CD8-positive, alpha-beta memory T cell (primary cell): ENCODE measurements at regions not wholly inside any gene's neighbourhood (a gene's known extent, or its start where the extent isn't known, plus 50 kb on each side); places are given as distances from the start of the nearest gene placed in this dataset.

ENCODE experiments used
- CTCF ChIA-PET: fragments of 350-600 bp; sonication (Branson Sonifier 250); formaldehyde crosslinking; loops from one replicate; lab custom pipeline; 2021; ENCODE audit warnings: antibody characterized with exemption; lab: Charles Lee
- POLR2A ChIA-PET: fragments of 350-600 bp; sonication (Branson Sonifier 250); formaldehyde crosslinking; loops from one replicate; lab custom pipeline; 2021; ENCODE audit warnings: antibody characterized with exemption; lab: Charles Lee
- DNase-seq, 5 donors: peaks; one replicate each; pipeline versions ENCODE4 v3.0.0 to v3.0.0-alpha.2; 2020 to 2022; ENCODE audit warnings: mixed read lengths in 1 of 5
- H3K27ac ChIP-seq: one replicate; pipeline ENCODE4 v1.7.0; 2013; ENCODE audit warnings: low read depth, mild to moderate bottlenecking, low read length, moderate library complexity
- H3K27me3 ChIP-seq: 2 replicates; pipeline ENCODE4 v1.7.0; 2013; ENCODE audit warnings: low read length, mild to moderate bottlenecking; ENCODE audit not compliant: insufficient read depth, poor library complexity, severe bottlenecking
- H3K36me3 ChIP-seq: 2 replicates; pipeline ENCODE4 v1.7.0; 2013; ENCODE audit warnings: mild to moderate bottlenecking, low read length, moderate library complexity; ENCODE audit not compliant: insufficient read depth
- H3K4me1 ChIP-seq: 2 replicates; pipeline ENCODE4 v1.7.0; 2013; ENCODE audit warnings: mild to moderate bottlenecking, low read length, moderate library complexity; ENCODE audit not compliant: insufficient read depth
- H3K4me3 ChIP-seq: 2 replicates; pipeline ENCODE4 v1.7.0; 2013; ENCODE audit warnings: mild to moderate bottlenecking, low read length
- H3K9me3 ChIP-seq: 2 replicates; pipeline ENCODE4 v1.7.0; 2013; ENCODE audit warnings: mild to moderate bottlenecking, low read length
- H3K27ac Mint-ChIP-seq, 8 donors: one replicate each; pipeline ENCODE4 v1.8.0; 2020 to 2021; ENCODE audit warnings: mixed read lengths in 8 of 8, mild to moderate bottlenecking in 6 of 8, inconsistent platforms in 3 of 8, moderate library complexity in 3 of 8
- H3K27me3 Mint-ChIP-seq, 2 donors: one replicate each; pipeline ENCODE4 v1.8.0; 2020 to 2021; ENCODE audit warnings: mixed read lengths in 2 of 2, mild to moderate bottlenecking in 1 of 2, moderate library complexity in 1 of 2
- H3K36me3 Mint-ChIP-seq, 3 donors: one replicate each; pipeline ENCODE4 v1.8.0; 2020 to 2021; ENCODE audit warnings: mixed read lengths in 3 of 3, inconsistent platforms in 1 of 3, mild to moderate bottlenecking in 1 of 3
- H3K4me1 Mint-ChIP-seq, 3 donors: one replicate each; pipeline ENCODE4 v1.8.0; 2020 to 2021; ENCODE audit warnings: mixed read lengths in 3 of 3, inconsistent platforms in 1 of 3, mild to moderate bottlenecking in 1 of 3
- H3K4me3 Mint-ChIP-seq, 7 donors: one replicate each; pipeline ENCODE4 v1.8.0; 2020 to 2021; ENCODE audit warnings: mixed read lengths in 7 of 7, mild to moderate bottlenecking in 6 of 7, moderate library complexity in 4 of 7, inconsistent platforms in 2 of 7
- H3K9me3 Mint-ChIP-seq, 5 donors: one replicate each; pipeline ENCODE4 v1.8.0; 2020 to 2022; ENCODE audit warnings: mixed read lengths in 5 of 5, mild to moderate bottlenecking in 3 of 5, moderate library complexity in 2 of 5, inconsistent platforms in 1 of 5

DNA sequence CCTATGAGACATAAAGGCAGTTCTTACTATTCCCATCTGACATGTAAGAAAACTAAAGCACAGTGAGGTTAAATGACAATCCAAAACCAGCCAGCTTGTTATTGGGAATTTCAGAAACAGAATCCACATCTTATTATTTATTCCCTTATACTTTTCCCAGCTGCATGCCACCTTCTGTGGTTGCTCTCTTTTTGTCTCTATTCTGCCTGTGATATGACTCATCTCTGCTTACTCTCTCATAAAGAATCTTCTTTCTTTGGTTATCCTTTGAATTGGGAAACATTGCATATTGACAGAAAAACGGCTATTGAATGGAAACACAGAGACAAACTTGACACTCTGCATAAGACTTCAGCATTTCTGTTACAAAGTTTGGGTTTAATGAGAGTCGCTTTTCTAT, 183.2 kb downstream of the TLR4 start:
- Histone ChIP-seq H3K9me3 (no peaks in the 10 kb centered on the region), H3K36me3 (no peaks in the 10 kb centered on the region), H3K27me3 (no peaks in the 10 kb centered on the region), H3K4me1 (no peaks in the 10 kb centered on the region), H3K27ac (no peak overlapping the region), H3K4me3 (no peak overlapping the region)
- no peak overlapping the region for H3K4me3 Mint-ChIP-seq
- H3K9me3 Mint-ChIP-seq, result no peaks in the 10 kb centered on the region
- no peak overlapping the region for H3K27ac Mint-ChIP-seq
- CTCF ChIA-PET, result no interaction called here
- no peaks in the 10 kb centered on the region for H3K36me3 Mint-ChIP-seq
- no peaks in the 10 kb centered on the region for H3K4me1 Mint-ChIP-seq
- POLR2A ChIA-PET, result no interaction called here
- peaks cover 0 to 4% of the 10 kb centered on the region in 2 donors for H3K27me3 Mint-ChIP-seq
- no peak for DNase-seq

DNA sequence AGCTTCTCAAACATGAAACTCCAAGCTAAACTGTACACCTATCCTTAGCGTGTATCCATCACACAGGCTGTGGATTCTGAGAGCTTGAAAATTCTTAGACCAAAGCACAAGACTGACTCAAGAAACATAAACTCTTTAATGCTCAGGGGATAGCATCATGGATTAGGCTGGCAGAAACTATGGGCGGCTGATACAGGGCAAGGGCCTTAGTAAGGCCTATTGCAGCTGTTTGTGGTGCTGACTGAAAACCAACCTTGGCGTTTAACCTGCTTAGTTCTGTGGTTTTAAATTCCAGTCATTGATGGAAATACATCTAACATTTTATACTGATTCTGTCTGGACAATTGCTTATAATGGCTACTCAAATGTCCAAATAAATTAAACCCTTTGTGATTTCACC, 183.7 kb downstream of the TLR4 start:
- Mint-ChIP-seq H3K4me3 (no peak overlapping the region), H3K36me3 (no peaks in the 10 kb centered on the region), H3K9me3 (no peaks in the 10 kb centered on the region), H3K4me1 (no peaks in the 10 kb centered on the region), H3K27ac (no peak overlapping the region), H3K27me3 (peaks cover 0 to 4% of the 10 kb centered on the region in 2 donors)
- Histone ChIP-seq H3K27ac (no peak overlapping the region), H3K4me3 (no peak overlapping the region), H3K4me1 (no peaks in the 10 kb centered on the region), H3K27me3 (no peaks in the 10 kb centered on the region), H3K36me3 (no peaks in the 10 kb centered on the region), H3K9me3 (no peaks in the 10 kb centered on the region)
- POLR2A ChIA-PET, result no interaction called here
- no peak for DNase-seq
- CTCF ChIA-PET, result no interaction called here

GRCh38 chr9:117903453-117903852, 199.2 kb downstream of the TLR4 start:
- Histone ChIP-seq H3K27me3 (no peaks in the 10 kb centered on the region), H3K36me3 (no peaks in the 10 kb centered on the region), H3K27ac (no peak overlapping the region), H3K4me1 (no peaks in the 10 kb centered on the region), H3K4me3 (no peak overlapping the region), H3K9me3 (no peaks in the 10 kb centered on the region)
- peaks cover 0 to 5% (median 2%) of the 10 kb centered on the region in 5 donors for H3K9me3 Mint-ChIP-seq
- H3K27ac Mint-ChIP-seq, result no peak overlapping the region
- no peaks in the 10 kb centered on the region for H3K4me1 Mint-ChIP-seq
- ChIA-PET CTCF (no interaction called here), POLR2A (no interaction called here)
- no peak for DNase-seq
- H3K36me3 Mint-ChIP-seq, result no peaks in the 10 kb centered on the region
- peaks cover 2 to 10% of the 10 kb centered on the region in 2 donors for H3K27me3 Mint-ChIP-seq
- no peak overlapping the region for H3K4me3 Mint-ChIP-seq

GRCh38 chr9:117906763-117907162, 202.6 kb downstream of the TLR4 start:
- peaks cover 4 to 10% of the 10 kb centered on the region in 2 donors for H3K27me3 Mint-ChIP-seq
- no peaks in the 10 kb centered on the region for H3K27me3 ChIP-seq

DNA sequence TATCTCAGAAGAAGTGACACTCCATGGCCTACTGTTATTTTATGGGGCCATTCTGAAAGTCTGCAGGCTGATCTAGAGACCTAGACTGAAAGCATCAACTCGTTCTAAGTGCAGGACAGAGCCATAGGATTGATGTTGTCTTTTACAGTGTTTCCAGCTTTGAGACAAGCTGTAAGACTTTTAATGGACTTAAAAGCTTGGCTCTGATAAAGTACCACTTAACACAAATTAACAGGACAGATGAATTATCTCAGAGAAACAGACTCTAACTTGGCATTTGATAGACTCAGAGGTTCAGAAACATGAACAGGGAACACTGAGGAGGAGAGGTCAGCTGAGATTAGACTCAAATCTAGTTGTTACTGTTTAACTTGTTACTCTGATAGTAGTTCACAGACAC, 203.2 kb downstream of the TLR4 start:
- no peak for DNase-seq
- CTCF ChIA-PET, result no interaction called here
- Histone ChIP-seq H3K27ac (no peak overlapping the region), H3K4me1 (no peaks in the 10 kb centered on the region), H3K27me3 (no peaks in the 10 kb centered on the region), H3K9me3 (no peaks in the 10 kb centered on the region), H3K36me3 (no peaks in the 10 kb centered on the region), H3K4me3 (no peak overlapping the region)
- POLR2A ChIA-PET, result no interaction called here
- Mint-ChIP-seq H3K27ac (no peak overlapping the region), H3K4me3 (no peak overlapping the region), H3K27me3 (peaks cover 4 to 10% of the 10 kb centered on the region in 2 donors), H3K9me3 (peaks cover 19 to 33% (median 29%) of the 10 kb centered on the region in 5 donors), H3K36me3 (peaks cover 0 to 20% (median 0%) of the 10 kb centered on the region in 3 donors), H3K4me1 (no peaks in the 10 kb centered on the region)

More at GRCh38 chr9:117906763-117907162, 202.6 kb downstream of the TLR4 start:
- Mint-ChIP-seq H3K9me3 (peaks cover 15 to 30% (median 22%) of the 10 kb centered on the region in 5 donors), H3K4me3 (no peak overlapping the region), H3K36me3 (peaks cover 0 to 19% (median 0%) of the 10 kb centered on the region in 3 donors), H3K27ac (no peak overlapping the region), H3K4me1 (no peaks in the 10 kb centered on the region)
- Histone ChIP-seq H3K27ac (no peak overlapping the region), H3K9me3 (no peaks in the 10 kb centered on the region), H3K36me3 (no peaks in the 10 kb centered on the region), H3K4me3 (no peak overlapping the region), H3K4me1 (no peaks in the 10 kb centered on the region)
- ChIA-PET CTCF (no interaction called here), POLR2A (no interaction called here)
- DNase-seq, result no peak

GRCh38 chr9:117916291-117916690, 212.1 kb downstream of the TLR4 start:
- Histone ChIP-seq H3K9me3 (no peaks in the 10 kb centered on the region), H3K4me3 (no peak overlapping the region), H3K4me1 (no peaks in the 10 kb centered on the region), H3K27me3 (no peaks in the 10 kb centered on the region), H3K27ac (no peak overlapping the region), H3K36me3 (no peaks in the 10 kb centered on the region)
- ChIA-PET CTCF (no interaction called here), POLR2A (no interaction called here)
- Mint-ChIP-seq H3K27ac (peak overlapping the region in 1 of 8 donors; percentile 60), H3K4me1 (no peaks in the 10 kb centered on the region), H3K4me3 (no peak overlapping the region), H3K36me3 (peaks cover 0 to 6% (median 0%) of the 10 kb centered on the region in 3 donors), H3K27me3 (no peaks in the 10 kb centered on the region), H3K9me3 (peaks cover 7 to 21% (median 13%) of the 10 kb centered on the region in 5 donors)
- no peak for DNase-seq

DNA sequence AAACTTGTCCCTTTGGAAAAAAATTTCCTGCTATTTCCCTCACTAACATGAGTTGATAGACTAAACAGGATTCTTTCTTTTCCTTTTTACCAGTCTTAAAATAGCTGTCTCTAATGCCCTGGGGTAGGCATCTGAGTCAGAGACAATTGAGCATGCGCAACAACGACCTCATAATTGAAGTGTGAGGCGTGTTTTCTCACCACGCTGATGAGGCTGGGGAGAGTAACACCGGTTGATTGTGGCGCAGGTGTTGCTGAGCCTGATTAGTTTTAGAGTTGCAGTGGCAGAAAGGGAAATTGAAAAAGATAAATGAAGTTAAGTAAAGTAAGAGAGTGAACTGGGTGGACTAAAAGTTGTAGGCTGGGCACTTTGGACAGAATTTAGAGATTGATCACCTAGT, 213.7 kb downstream of the TLR4 start:
- Histone ChIP-seq H3K36me3 (no peaks in the 10 kb centered on the region), H3K9me3 (no peaks in the 10 kb centered on the region), H3K4me3 (no peak overlapping the region), H3K4me1 (no peaks in the 10 kb centered on the region), H3K27ac (no peak overlapping the region), H3K27me3 (no peaks in the 10 kb centered on the region)
- no peak overlapping the region for H3K27ac Mint-ChIP-seq
- H3K4me1 Mint-ChIP-seq, result no peaks in the 10 kb centered on the region
- ChIA-PET POLR2A (no interaction called here), CTCF (no interaction called here)
- H3K36me3 Mint-ChIP-seq, result no peaks in the 10 kb centered on the region
- no peak overlapping the region for H3K4me3 Mint-ChIP-seq
- no peaks in the 10 kb centered on the region for H3K27me3 Mint-ChIP-seq
- H3K9me3 Mint-ChIP-seq, result peaks cover 0 to 9% (median 0%) of the 10 kb centered on the region in 5 donors
- DNase-seq, result no peak

DNA sequence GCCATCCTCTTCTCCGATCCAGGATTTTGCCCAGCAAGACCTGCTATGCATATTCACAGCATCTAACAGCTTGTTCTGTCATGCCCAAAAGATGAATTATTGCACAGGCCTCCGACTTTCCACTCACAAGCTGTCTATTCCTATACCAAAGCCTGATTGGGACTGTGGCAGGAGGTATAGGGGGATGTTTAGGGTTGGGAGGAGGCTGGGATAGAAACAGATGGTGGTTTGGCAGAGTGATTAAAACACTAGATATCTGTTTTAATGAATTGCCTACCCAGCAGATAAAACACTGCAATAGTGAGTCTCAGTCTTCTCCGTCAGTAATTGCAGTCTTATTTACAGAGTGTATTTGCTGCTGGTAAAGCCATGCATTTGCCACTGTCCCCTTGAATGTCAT, 215.3 kb downstream of the TLR4 start:
- CTCF ChIA-PET, result no interaction called here
- no peak for DNase-seq
- Histone ChIP-seq H3K36me3 (no peaks in the 10 kb centered on the region), H3K27me3 (no peaks in the 10 kb centered on the region), H3K9me3 (no peaks in the 10 kb centered on the region), H3K4me1 (no peaks in the 10 kb centered on the region), H3K4me3 (no peak overlapping the region), H3K27ac (no peak overlapping the region)
- H3K36me3 Mint-ChIP-seq, result no peaks in the 10 kb centered on the region
- H3K4me1 Mint-ChIP-seq, result no peaks in the 10 kb centered on the region
- POLR2A ChIA-PET, result no interaction called here
- H3K9me3 Mint-ChIP-seq, result peaks cover 0 to 6% (median 0%) of the 10 kb centered on the region in 5 donors
- H3K27ac Mint-ChIP-seq, result no peak overlapping the region
- no peak overlapping the region for H3K4me3 Mint-ChIP-seq
- H3K27me3 Mint-ChIP-seq, result peaks cover 0 to 6% of the 10 kb centered on the region in 2 donors
